Neural progenitor cell (in vitro differentiated cells): ENCODE measurements at regions not wholly inside any gene's neighbourhood (a gene's known extent, or its start where the extent isn't known, plus 50 kb on each side); places are given as distances from the start of the nearest gene placed in this dataset.
A peak's percentile ranks its signal among the peaks of the same experiment; 100 is the strongest.

Source experiments
- CTCF ChIP-seq: fragments of 200-600 bp; sonication (generic); IDR thresholded peaks from 2 replicates; pipeline ENCODE4 v1.5.1; 2017; ENCODE audit warnings: antibody characterized with exemption, mild to moderate bottlenecking
- EZH2 ChIP-seq: fragments of 200-600 bp; sonication (generic); IDR thresholded peaks from 2 replicates; pipeline ENCODE4 v1.6.1; 2017; ENCODE audit warnings: antibody characterized with exemption, mild to moderate bottlenecking, moderate library complexity

- TF ChIP-seq CTCF: peak; percentile 45
- no peak for TF ChIP-seq EZH2
Observed at GRCh38 chr13:28548872-28549271, 53.9 kb upstream of the FLT1 start.
